ENCODE measurements at regions not wholly inside any gene's neighbourhood (a gene's known extent, or its start where the extent isn't known, plus 50 kb on each side); places are given as distances from the start of the nearest gene placed in this dataset.
"Not testable (repeated sequence)": the region's sequence is repeated elsewhere in the genome, so short reads cannot be mapped to it uniquely, and the experiment has no call there.

DNA sequence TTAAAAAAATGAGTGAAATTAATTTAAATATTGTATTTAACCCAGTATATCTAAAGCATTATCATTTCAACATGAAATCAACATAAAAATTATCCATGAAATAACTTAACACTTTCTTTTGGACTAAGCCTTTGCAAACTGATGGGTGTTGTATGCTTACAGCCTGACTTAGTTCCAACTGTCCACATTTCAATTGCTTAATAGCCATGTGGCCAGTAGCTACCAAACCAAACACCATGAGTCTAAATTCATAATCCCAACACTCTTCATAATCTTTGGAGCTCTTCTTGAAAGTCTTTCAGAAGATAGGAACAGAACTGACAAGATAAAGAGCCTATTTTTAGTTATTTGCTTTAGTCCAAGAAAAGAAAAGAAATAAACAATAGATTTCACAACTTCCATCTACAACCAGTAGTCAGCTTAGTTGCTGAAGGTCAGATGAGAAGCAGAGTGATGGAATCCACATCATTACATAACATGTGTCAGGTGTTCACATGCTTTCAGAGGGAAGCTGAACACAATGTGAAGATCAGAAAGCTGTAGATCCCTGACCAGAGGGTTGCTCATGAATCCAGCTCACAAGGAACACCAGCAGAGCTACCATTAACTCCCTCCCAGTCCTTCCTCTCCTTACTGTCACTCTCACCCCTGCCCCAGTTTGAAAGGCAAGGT lies 144.0 kb upstream of the ZNF648 start:
- no peak overlapping the region for H3K27ac Mint-ChIP-seq (ENCODE audit: unreplicated experiment)
- TF ChIP-seq, protein P1, sequence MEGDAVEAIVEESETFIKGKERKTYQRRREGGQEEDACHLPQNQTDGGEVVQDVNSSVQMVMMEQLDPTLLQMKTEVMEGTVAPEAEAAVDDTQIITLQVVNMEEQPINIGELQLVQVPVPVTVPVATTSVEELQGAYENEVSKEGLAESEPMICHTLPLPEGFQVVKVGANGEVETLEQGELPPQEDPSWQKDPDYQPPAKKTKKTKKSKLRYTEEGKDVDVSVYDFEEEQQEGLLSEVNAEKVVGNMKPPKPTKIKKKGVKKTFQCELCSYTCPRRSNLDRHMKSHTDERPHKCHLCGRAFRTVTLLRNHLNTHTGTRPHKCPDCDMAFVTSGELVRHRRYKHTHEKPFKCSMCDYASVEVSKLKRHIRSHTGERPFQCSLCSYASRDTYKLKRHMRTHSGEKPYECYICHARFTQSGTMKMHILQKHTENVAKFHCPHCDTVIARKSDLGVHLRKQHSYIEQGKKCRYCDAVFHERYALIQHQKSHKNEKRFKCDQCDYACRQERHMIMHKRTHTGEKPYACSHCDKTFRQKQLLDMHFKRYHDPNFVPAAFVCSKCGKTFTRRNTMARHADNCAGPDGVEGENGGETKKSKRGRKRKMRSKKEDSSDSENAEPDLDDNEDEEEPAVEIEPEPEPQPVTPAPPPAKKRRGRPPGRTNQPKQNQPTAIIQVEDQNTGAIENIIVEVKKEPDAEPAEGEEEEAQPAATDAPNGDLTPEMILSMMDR (IDR thresholded peaks at IDR 0.05): no peak
- peaks cover 16% of the 10 kb centered on the region for H3K4me1 Mint-ChIP-seq (ENCODE audit: unreplicated experiment)
- H3K27me3 Mint-ChIP-seq (ENCODE audit: unreplicated experiment): no peaks in the 10 kb centered on the region
- H3K36me3 Mint-ChIP-seq (ENCODE audit: unreplicated experiment): no peaks in the 10 kb centered on the region
- DNase-seq (ENCODE audit: extremely low spot score, unreplicated experiment): no peak
- no peaks in the 10 kb centered on the region for H3K9me3 Mint-ChIP-seq (ENCODE audit: unreplicated experiment)
- no peak overlapping the region for H3K4me3 Mint-ChIP-seq (ENCODE audit: unreplicated experiment)

DNA sequence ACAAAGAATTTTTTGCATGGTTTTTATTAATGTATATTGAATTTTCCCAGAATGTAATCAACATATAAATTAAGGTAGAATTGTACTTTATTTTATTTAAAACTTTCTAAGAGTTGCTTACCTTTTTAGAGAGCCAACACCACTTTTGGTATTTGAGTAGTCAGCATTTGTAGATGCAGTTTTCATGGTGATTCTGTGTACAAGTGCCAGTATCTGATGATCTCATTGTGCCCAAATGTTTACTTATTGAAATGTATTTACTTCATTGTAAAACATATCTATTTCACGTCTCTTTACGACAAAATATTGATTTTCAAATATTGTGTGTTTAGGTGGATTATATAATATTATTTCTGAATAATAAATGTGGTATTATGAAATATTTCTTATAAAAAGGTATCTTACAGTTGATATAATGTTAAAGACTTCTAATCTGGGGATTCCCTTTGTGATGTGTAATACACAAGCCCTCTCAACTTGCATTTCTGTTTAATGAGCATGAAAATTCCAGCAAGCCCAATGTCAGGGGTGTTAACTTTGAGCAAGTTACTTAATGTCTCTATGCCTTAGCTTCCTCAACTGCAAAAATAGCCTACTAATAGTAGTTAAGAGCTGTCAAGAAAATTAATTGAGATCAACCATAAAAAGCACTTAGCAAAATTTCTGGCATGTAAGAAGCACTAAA lies 141.8 kb upstream of the ZNF648 start:
- no peak for DNase-seq (ENCODE audit: extremely low spot score, unreplicated experiment)
- Mint-ChIP-seq H3K27ac (ENCODE audit: unreplicated experiment) (no peak overlapping the region), H3K4me3 (ENCODE audit: unreplicated experiment) (no peak overlapping the region), H3K9me3 (ENCODE audit: unreplicated experiment) (no peaks in the 10 kb centered on the region), H3K4me1 (ENCODE audit: unreplicated experiment) (peaks cover 16% of the 10 kb centered on the region), H3K36me3 (ENCODE audit: unreplicated experiment) (no peaks in the 10 kb centered on the region), H3K27me3 (ENCODE audit: unreplicated experiment) (no peaks in the 10 kb centered on the region)
- TF ChIP-seq, protein P1 (IDR thresholded peaks at IDR 0.05): no peak

DNA sequence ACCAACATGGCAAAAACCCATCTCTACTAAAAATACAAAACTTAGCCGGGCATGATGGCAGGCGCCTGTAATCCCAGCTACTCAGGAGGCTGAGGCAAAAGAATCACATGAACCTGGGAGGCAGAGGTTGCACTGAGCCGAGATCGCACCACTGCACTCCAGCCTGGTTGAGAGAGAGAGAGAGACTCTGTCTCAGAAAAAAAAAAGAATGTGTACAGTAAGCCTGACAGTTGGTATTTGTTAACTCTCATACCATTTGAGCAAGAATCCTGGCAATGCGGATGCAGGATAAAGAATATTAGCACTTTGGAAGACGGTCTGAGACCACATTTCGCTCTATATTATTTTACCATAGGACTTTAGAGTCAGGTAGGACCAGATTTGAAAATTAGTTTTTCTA lies 140.0 kb upstream of the ZNF648 start:
- H3K9me3 Mint-ChIP-seq (ENCODE audit: unreplicated experiment); H3K27me3 Mint-ChIP-seq (ENCODE audit: unreplicated experiment); H3K4me3 Mint-ChIP-seq (ENCODE audit: unreplicated experiment); H3K36me3 Mint-ChIP-seq (ENCODE audit: unreplicated experiment); H3K27ac Mint-ChIP-seq (ENCODE audit: unreplicated experiment); DNase-seq (ENCODE audit: extremely low spot score, unreplicated experiment); H3K4me1 Mint-ChIP-seq (ENCODE audit: unreplicated experiment): not testable (repeated sequence)

DNA sequence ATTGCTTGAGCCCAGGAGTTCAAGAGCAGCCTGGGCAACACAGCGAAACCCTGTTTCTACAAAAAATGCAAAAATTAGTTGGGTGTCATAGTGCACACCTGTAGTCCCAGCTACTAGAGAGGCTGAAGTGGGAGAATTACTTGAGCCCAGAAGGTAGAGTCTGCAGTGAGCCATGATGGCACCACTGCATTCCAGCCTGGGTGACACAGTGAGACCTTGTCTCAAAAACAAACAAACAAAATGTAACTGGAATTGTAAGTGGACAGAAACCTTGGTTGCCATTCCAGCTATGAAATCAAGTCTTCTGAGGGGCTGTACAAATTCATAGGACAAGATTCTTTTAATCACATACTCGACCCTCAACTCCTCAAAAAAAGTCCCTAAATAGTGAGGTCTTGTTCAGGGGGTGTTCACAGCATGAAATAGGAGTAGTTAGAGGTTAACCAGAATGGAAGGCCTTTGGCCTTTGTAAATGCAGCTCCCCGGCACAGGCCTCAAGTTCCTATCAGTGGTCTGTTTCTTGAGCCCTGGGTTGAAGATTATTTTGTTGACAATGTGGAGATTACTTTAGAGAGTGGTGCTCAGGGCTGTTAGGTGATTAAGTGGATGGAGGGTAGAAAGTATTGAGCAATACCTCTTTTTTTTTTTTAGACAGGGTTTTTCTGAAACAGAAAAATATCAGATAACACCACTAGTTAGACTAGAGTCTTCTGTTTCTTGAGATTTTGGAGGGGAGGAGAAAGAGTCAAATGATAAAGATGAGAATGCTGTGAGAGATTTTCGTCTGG lies 138.7 kb upstream of the ZNF648 start:
- peaks cover 3% of the 10 kb centered on the region for H3K27me3 Mint-ChIP-seq (ENCODE audit: unreplicated experiment)
- no peaks in the 10 kb centered on the region for H3K9me3 Mint-ChIP-seq (ENCODE audit: unreplicated experiment)
- H3K4me1 Mint-ChIP-seq (ENCODE audit: unreplicated experiment): peaks cover 3% of the 10 kb centered on the region
- TF ChIP-seq, protein P1 (IDR thresholded peaks at IDR 0.05): no peak
- no peak for DNase-seq (ENCODE audit: extremely low spot score, unreplicated experiment)
- no peak overlapping the region for H3K27ac Mint-ChIP-seq (ENCODE audit: unreplicated experiment)
- no peaks in the 10 kb centered on the region for H3K36me3 Mint-ChIP-seq (ENCODE audit: unreplicated experiment)
- H3K4me3 Mint-ChIP-seq (ENCODE audit: unreplicated experiment): no peak overlapping the region

DNA sequence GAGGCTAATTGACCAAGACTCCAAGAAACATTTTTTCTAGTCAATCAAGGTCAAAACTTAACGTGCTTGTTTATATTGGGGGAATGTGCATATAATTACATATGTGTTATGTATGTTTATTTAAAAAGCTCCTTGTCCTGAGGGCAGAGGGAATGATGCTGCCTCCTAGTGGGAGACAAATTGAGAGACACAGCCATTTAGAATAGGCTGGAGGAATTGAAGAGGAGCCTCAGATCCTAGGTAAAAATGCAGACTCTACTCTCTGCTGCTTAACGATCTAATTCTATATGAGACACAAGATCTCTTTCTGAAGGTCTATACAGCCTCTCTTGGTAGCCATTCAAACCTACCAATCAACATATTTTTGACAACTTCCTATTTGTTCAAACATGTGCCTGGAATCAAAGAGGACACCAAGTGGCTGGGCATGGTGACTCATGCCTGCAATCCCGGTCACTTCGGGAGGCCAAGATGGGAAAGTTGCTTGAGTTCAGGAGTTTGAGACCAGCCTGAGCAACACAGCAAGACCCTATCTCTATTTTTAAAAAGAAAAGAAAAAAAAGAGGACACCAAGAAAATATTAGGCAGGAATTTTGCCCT lies 136.6 kb upstream of the ZNF648 start:
- H3K27ac Mint-ChIP-seq (ENCODE audit: unreplicated experiment): no peak overlapping the region
- peaks cover 3% of the 10 kb centered on the region for H3K27me3 Mint-ChIP-seq (ENCODE audit: unreplicated experiment)
- no peaks in the 10 kb centered on the region for H3K9me3 Mint-ChIP-seq (ENCODE audit: unreplicated experiment)
- no peaks in the 10 kb centered on the region for H3K36me3 Mint-ChIP-seq (ENCODE audit: unreplicated experiment)
- H3K4me1 Mint-ChIP-seq (ENCODE audit: unreplicated experiment): peaks cover 3% of the 10 kb centered on the region
- H3K4me3 Mint-ChIP-seq (ENCODE audit: unreplicated experiment): no peak overlapping the region
- TF ChIP-seq, protein P1 (IDR thresholded peaks at IDR 0.05): peak; percentile 37
- DNase-seq (ENCODE audit: extremely low spot score, unreplicated experiment): no peak

Measured in osteocyte (in vitro differentiated cells).